Keratinocyte (primary cell): ENCODE measurements at regions not wholly inside any gene's neighbourhood (a gene's known extent, or its start where the extent isn't known, plus 50 kb on each side); places are given as distances from the start of the nearest gene placed in this dataset.

Experiments used
- DNase-seq: peaks from one replicate; pipeline ENCODE4 v3.0.0-alpha.2; 2011; ENCODE audit warnings: low read depth, missing footprints, low spot score
- FAIRE-seq: peaks from 2 replicates; lab custom pipeline; 2011; peaks lifted over from hg19 to GRCh38; lab: Jason Lieb, UNC
- H2AFZ ChIP-seq: 2 replicates; pipeline ENCODE4 v1.6.0; 2012; ENCODE audit warnings: low read length, control low read depth, inconsistent platforms; ENCODE audit not compliant: control insufficient read depth
- H3K27ac ChIP-seq: 2 replicates; pipeline ENCODE4 v1.5.1; 2011; ENCODE audit warnings: low read length; ENCODE audit not compliant: control insufficient read depth, insufficient read depth
- H3K27me3 ChIP-seq: 3 replicates; pipeline ENCODE4 v1.6.0; 2011; ENCODE audit warnings: low read length; ENCODE audit not compliant: control insufficient read depth, insufficient read depth; ENCODE audit errors: extremely low read depth
- H3K36me3 ChIP-seq, 2 experiments: 2 replicates in 1 of 2; 3 replicates in 1 of 2; pipeline ENCODE4 v1.5.1; 2011; ENCODE audit warnings: low read length in 2 of 2, mild to moderate bottlenecking in 1 of 2; ENCODE audit not compliant: control insufficient read depth in 2 of 2, insufficient read depth in 2 of 2; ENCODE audit errors: extremely low read depth in 1 of 2
- H3K4me1 ChIP-seq: 3 replicates; pipeline ENCODE4 v1.5.1; 2011; ENCODE audit warnings: low read length; ENCODE audit not compliant: control insufficient read depth, insufficient read depth; ENCODE audit errors: extremely low read depth
- H3K4me2 ChIP-seq: 3 replicates; pipeline ENCODE4 v1.6.0; 2011; ENCODE audit warnings: low read depth, low read length; ENCODE audit not compliant: control insufficient read depth, insufficient read depth; ENCODE audit errors: extremely low read depth
- H3K4me3 ChIP-seq, 3 experiments: fragments of 200-600 bp in 1 of 3; sonication (generic) in 1 of 3; 2 replicates in 2 of 3; 3 replicates in 1 of 3; pipeline ENCODE4 v1.5.1; 2011 to 2016; ENCODE audit warnings: low read length in 3 of 3, mild to moderate bottlenecking in 3 of 3, control low read depth in 2 of 3, inconsistent platforms in 1 of 3, low read depth in 1 of 3, mixed read lengths in 1 of 3, mixed run types in 1 of 3, moderate library complexity in 1 of 3; ENCODE audit not compliant: control insufficient read depth in 2 of 3, insufficient read depth in 2 of 3; ENCODE audit errors: extremely low read depth in 1 of 3
- H3K79me2 ChIP-seq: 2 replicates; pipeline ENCODE4 v1.6.0; 2012; ENCODE audit warnings: low read length; ENCODE audit not compliant: control insufficient read depth, insufficient read depth
- H3K9ac ChIP-seq: 3 replicates; pipeline ENCODE4 v1.6.0; 2011; ENCODE audit warnings: low read length; ENCODE audit not compliant: control insufficient read depth, insufficient read depth; ENCODE audit errors: extremely low read depth
- H3K9me1 ChIP-seq: 3 replicates; pipeline ENCODE4 v1.6.0; 2011; ENCODE audit warnings: low read length; ENCODE audit not compliant: control insufficient read depth, insufficient read depth; ENCODE audit errors: extremely low read depth
- H3K9me3 ChIP-seq: 2 replicates; pipeline ENCODE4 v1.5.1; 2012; ENCODE audit warnings: low read depth, low read length; ENCODE audit not compliant: control insufficient read depth
- H4K20me1 ChIP-seq: 3 replicates; pipeline ENCODE4 v1.6.0; 2011; ENCODE audit warnings: low read length; ENCODE audit not compliant: control insufficient read depth, insufficient read depth; ENCODE audit errors: extremely low read depth
- CTCF ChIP-seq, 3 experiments: IDR thresholded peaks in 1 of 3; conservative IDR thresholded peaks in 1 of 3; optimal IDR thresholded peaks in 1 of 3; 2 replicates in 2 of 3; 3 replicates in 1 of 3; pipeline versions ENCODE3 to v1.5.1; 2011; ENCODE audit warnings: low read length in 3 of 3, mild to moderate bottlenecking in 3 of 3, moderate library complexity in 2 of 3, control low read depth in 1 of 3, inconsistent platforms in 1 of 3; ENCODE audit not compliant: insufficient read depth in 2 of 3; ENCODE audit errors: extremely low read depth in 1 of 3
- EZH2 ChIP-seq: IDR thresholded peaks from one replicate; pipeline ENCODE4 v1.6.1; 2012; ENCODE audit warnings: inconsistent platforms, mild to moderate bottlenecking, low read length, moderate library complexity
- dilution Hi-C: fragments of 300-500 bp; cut with MboI; formaldehyde crosslinking; loops from one replicate; pipeline ENCODE4 v1.7.0; 2020; ENCODE audit warnings: low sequenced_read_pairs; ENCODE audit not compliant: extremely low pct_ligation_motif_present

GRCh38 chrX:1035206-1035605, 177.2 kb downstream of the CRLF2 start:
- Histone ChIP-seq H3K9me1 (no peaks in the 10 kb centered on the region), H3K4me1 (no peaks in the 10 kb centered on the region), H3K9me3 (peaks cover 12% of the 10 kb centered on the region), H3K4me2 (no peak overlapping the region), H2AFZ (no peak overlapping the region), H4K20me1 (no peaks in the 10 kb centered on the region), H3K79me2 (no peaks in the 10 kb centered on the region), H3K9ac (no peak overlapping the region), H3K4me3 (no peak overlapping the region), H3K27me3 (no peaks in the 10 kb centered on the region), H3K27ac (no peak overlapping the region), H3K36me3 (no peaks in the 10 kb centered on the region)
- dilution Hi-C loops: no loop called here
- TF ChIP-seq CTCF (optimal IDR thresholded peaks at IDR 0.05 in 1 of 3, IDR thresholded peaks at IDR 0.05 in 1 of 3, conservative IDR thresholded peaks at IDR 0.05 in 1 of 3; ENCODE audit: extremely low read depth in 1 of 3, insufficient read depth in 2 of 3, low read length in 3 of 3) (no peak), EZH2 (no peak)
- no peak for DNase-seq
- no peak for FAIRE-seq

- Histone ChIP-seq H3K4me3 (no peak overlapping the region), H3K27me3 (no peaks in the 10 kb centered on the region), H3K79me2 (no peaks in the 10 kb centered on the region), H3K9ac (no peak overlapping the region), H4K20me1 (no peaks in the 10 kb centered on the region), H3K27ac (no peak overlapping the region), H2AFZ (no peak overlapping the region), H3K9me3 (peaks cover 10% of the 10 kb centered on the region), H3K4me2 (no peak overlapping the region), H3K9me1 (no peaks in the 10 kb centered on the region), H3K4me1 (no peaks in the 10 kb centered on the region), H3K36me3 (no peaks in the 10 kb centered on the region)
- no peak for TF ChIP-seq CTCF (optimal IDR thresholded peaks at IDR 0.05 in 1 of 3, IDR thresholded peaks at IDR 0.05 in 1 of 3, conservative IDR thresholded peaks at IDR 0.05 in 1 of 3; ENCODE audit: extremely low read depth in 1 of 3, insufficient read depth in 2 of 3, low read length in 3 of 3)
- DNase-seq: no peak
- FAIRE-seq: no peak
- dilution Hi-C loops: no loop called here
Observed at GRCh38 chrX:1034717-1035116, 177.7 kb downstream of the CRLF2 start.
